GM12865 (cell line): ENCODE measurements at regions not wholly inside any gene's neighbourhood (a gene's known extent, or its start where the extent isn't known, plus 50 kb on each side); places are given as distances from the start of the nearest gene placed in this dataset.
"Not testable (repeated sequence)": the region's sequence is repeated elsewhere in the genome, so short reads cannot be mapped to it uniquely, and the experiment has no call there.

ENCODE experiments used
- DNase-seq: peaks from one replicate; pipeline ENCODE4 v3.0.0; 2010; ENCODE audit warnings: low read depth
- H3K4me3 ChIP-seq: 2 replicates; pipeline ENCODE4 v1.5.1; 2011; ENCODE audit warnings: mild to moderate bottlenecking, low read depth, low read length, control low read depth
- TF ChIP-seq, protein P1 (sequence below): IDR thresholded peaks from 2 replicates; pipeline ENCODE4 v1.5.1; 2011; ENCODE audit warnings: low read length, control low read depth, low read depth, inconsistent platforms; ENCODE audit not compliant: insufficient read depth; ENCODE audit errors: missing control alignments

DNA sequence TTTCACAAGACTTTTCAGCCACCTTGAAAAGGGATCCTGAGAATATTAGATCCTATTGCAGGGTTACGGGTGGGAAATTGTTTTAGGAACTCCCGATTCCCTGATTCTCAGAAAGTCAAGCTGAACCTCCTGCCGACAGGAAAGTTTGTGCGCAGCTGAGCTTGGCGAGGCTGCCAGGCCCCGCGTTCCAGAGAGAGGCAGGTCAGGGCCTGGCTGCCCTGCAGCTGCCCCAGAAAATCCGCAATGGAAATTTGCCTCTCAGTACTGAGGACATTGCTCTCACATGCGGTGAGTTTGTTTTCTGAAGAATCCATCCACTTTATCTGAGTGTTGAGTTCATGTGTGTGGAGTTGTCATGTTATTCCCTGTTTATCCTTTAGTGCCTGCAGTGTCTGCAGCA is 144.2 kb downstream of the RTP5 start:
- no peak for DNase-seq
- no peak overlapping the region for H3K4me3 ChIP-seq
- TF ChIP-seq, protein P1, sequence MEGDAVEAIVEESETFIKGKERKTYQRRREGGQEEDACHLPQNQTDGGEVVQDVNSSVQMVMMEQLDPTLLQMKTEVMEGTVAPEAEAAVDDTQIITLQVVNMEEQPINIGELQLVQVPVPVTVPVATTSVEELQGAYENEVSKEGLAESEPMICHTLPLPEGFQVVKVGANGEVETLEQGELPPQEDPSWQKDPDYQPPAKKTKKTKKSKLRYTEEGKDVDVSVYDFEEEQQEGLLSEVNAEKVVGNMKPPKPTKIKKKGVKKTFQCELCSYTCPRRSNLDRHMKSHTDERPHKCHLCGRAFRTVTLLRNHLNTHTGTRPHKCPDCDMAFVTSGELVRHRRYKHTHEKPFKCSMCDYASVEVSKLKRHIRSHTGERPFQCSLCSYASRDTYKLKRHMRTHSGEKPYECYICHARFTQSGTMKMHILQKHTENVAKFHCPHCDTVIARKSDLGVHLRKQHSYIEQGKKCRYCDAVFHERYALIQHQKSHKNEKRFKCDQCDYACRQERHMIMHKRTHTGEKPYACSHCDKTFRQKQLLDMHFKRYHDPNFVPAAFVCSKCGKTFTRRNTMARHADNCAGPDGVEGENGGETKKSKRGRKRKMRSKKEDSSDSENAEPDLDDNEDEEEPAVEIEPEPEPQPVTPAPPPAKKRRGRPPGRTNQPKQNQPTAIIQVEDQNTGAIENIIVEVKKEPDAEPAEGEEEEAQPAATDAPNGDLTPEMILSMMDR = no peak

DNA sequence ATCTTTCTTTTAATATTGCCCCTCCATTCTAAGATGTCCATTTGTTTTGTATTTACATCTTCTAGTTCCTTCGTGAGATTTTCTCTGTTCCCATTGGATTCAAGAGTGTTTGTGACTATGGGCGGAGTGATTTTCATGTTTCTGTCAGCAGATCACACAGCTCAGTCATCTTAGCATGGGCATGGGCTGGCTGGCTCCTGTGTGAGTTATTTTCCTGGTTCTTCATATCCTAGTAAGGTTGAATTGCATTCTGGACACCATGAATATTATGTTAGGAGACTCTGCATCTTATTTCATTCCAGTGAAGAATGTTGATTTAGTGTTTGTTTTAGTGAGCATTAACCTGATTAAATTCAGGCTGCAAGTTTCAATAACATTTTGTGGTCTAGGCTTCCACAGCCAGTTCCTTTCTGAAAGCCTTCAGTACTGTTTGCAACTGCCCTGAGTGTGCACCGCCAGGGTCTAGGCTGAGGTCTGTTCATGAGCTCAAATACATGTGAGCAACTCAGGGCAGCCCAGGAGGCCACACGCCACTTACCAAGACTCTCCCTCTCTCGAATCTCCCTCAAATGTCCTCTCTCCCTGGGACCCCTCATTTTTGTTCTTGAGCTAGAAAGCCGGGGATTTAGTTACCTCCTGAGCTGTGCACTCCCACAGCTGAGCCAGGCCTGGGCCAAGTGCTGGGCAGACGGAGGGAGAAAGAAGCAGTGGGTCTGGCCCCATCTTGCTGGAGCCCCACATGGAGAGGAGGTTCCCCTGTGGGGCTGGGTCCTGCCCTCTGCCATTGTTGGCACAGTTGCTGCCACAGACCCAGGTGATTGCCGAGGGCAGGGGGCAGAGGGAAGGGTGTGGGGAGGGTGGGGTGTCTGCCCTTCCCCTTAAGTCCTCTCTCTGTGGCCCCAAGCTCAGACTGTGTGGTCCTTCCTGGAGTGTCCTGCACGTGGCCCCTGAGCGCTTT is 145.9 kb downstream of the RTP5 start:
- TF ChIP-seq, protein P1 = no peak
- no peak overlapping the region for H3K4me3 ChIP-seq
- DNase-seq = peak; percentile 45

DNA sequence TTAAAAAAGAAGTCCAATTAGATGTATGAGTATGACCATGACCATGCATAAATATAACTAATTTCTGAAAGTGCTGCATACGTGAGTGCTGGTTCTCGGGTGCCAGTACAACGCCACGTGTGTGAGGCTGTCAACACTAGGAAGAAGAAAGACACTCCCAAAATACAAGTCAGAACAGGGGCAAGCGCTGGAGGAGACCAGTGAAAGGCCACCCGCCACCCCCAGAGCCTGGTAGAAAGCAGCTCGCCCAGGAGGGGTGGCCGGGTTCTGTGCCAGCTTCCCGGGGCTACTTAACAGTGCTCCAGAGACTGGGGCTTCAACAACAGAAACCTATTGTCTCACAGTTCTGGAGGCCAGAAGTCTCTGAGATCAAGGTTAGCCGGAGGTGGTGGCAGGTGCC is 147.6 kb downstream of the RTP5 start:
- TF ChIP-seq, protein P1 = no peak
- no peak for DNase-seq
- H3K4me3 ChIP-seq = no peak overlapping the region

DNA sequence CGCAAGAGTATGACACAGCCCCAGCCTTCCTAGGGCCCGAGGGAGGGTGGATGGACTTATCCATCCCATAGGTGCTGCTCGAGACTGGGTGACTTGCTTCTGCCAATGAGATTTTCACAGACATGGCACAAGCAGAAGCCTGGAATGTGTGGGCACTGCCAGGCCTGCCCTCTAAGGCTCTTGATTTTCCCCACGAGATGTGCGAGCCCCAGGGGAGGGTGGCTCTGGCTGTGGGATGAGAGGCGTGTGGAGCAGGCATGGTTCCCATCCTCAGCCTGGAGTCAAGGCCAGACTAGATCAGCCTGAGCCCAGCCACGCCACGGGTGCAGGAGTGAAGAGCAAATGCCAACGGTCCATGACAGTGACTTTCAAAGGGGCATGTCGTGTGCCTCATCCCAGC is 148.9 kb downstream of the RTP5 start:
- DNase-seq = not testable (repeated sequence)

DNA sequence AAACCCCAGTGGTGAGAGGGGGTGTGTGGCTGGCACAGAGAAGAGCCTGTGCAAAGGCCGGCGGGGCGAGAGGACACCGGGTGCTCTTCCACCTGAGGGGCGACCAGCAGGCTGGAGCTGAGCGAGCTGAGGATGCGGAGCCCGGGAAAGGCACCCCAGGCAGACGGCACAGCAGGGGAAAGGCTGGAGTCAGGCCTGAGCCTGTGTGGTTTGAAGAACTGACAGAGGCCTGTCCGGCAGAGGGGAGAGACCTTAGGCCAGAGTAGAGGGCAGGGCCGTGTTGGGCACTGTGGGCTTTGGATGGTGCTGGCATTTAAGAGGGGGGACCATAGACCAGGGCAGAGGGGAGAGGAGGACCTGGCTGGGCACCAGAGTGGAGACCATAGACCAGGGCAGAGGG is 149.8 kb downstream of the RTP5 start:
- DNase-seq = no peak
- TF ChIP-seq, protein P1 = no peak
- H3K4me3 ChIP-seq = no peak overlapping the region

More for the DNA sequence above, 148.9 kb downstream of the RTP5 start:
- not testable (repeated sequence) for H3K4me3 ChIP-seq

DNA sequence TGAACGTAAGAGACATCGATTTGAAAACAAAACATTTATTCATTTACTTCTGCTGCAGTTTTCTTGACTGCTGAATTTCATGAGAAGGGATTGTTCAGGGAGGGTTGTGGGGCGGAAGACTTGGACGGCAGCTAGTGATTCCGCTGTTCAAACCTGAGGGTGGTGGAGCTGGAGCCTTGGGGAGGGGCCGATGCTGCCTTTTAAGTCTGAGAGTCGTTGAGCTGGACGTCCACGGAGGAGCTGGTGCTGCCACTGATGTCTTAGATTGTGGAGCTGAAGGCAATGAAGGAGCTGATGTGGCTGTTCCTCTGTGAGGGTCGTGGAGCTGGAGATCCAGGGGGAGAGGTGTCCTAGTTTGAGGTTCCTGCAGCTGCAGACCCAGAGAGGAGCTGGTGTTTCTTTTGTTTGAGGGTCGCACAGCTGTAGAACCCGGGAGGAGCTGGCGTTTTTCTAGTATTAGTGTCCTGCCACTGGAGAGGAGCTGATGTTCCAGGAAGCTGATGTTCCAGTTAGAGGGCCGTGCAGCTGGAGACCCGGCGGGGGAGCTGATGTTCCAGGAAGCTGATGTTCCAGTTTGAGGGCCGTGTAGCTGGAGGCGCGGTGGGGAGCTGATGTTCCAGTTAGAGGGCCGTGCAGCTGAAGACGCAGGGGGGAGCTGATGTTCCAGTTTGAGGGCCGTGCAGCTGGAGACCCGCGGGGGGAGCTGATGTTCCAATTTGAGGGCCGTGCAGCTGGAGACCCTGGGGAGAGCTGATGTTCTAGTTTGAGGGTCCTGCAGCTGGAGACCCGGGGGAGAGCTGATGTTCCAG is 150.9 kb downstream of the RTP5 start:
- H3K4me3 ChIP-seq = no peak overlapping the region
- no peak for DNase-seq
- TF ChIP-seq, protein P1 = peak; percentile 5
